GM19239 (cell line): ENCODE measurements at regions not wholly inside any gene's neighbourhood (a gene's known extent, or its start where the extent isn't known, plus 50 kb on each side); places are given as distances from the start of the nearest gene placed in this dataset.

Source experiments
- DNase-seq: peaks from one replicate; pipeline ENCODE4 v3.0.0; 2011; ENCODE audit warnings: low spot score; ENCODE audit not compliant: insufficient read length
- FAIRE-seq: peaks from 2 replicates; lab custom pipeline; 2011; peaks lifted over from hg19 to GRCh38; lab: Jason Lieb, UNC

DNA sequence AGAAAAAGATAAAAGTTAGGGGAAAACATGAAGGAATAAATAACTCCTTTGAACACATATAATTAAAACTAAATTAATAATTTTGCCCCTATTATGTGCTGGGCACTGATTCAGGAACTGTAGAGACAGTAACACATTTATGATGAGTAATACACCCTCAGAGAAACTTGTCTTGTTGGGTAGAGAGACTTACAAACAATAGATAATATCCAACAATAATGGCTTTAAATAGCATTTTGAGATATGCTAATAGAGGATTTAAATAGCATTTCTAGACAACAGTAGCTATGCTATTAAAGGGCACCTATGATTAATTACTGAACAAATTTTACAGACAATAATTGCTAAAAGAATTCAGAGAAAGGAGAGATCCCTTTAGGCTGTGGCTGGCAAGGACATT, 455.5 kb downstream of the NUF2 start:
- no peak for DNase-seq
- FAIRE-seq = no peak

DNA sequence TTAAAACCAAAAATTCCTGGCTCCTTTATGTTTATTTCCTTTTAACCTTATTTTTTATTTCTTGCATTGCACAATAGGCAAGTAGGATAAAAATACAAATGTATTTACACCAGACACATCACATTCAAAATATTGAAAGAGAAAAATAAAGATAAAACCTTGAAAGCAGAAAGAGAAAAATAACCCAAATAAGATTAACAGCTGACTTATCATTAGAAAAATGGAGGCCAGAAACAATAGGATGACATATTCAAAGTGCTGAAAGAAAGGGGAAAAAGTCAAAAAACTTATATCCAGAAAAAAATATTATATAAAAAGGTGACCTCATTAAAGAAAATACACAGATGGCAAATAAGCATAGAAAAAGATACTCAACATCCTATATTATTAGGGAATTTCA, 459.4 kb downstream of the NUF2 start:
- DNase-seq (no peak), FAIRE-seq (no peak)

DNA sequence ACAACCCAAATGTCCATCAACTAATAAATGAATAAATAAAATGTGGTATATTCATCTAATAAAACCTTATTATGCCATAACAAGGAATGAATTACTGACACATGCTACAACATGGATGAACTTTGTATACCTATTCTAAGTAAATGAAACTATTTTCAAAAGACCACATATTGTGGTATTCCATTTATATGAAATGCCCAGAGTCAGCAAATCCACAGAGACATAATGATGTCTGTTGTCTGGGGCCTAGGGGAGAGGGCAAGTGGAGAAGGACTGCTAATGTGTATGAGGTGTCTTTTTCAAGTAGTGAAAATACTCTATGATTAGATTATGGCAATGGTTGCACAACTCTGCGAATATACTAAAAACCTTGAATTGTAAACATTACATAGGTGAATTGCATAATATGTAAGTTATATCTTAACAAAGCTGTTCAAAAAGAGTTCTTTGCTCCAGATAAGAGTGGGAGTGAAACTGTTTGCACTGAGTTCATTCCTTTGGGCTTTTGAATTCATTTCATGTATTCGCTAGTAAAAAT, 464.2 kb downstream of the NUF2 start:
- no peak for FAIRE-seq
- DNase-seq = no peak

- FAIRE-seq (no peak), DNase-seq (no peak)
Observed at GRCh38 chr1:163789911-163790310, 468.2 kb downstream of the NUF2 start.

GRCh38 chr1:163794551-163794950, 472.8 kb downstream of the NUF2 start:
- DNase-seq = no peak
- no peak for FAIRE-seq

DNA sequence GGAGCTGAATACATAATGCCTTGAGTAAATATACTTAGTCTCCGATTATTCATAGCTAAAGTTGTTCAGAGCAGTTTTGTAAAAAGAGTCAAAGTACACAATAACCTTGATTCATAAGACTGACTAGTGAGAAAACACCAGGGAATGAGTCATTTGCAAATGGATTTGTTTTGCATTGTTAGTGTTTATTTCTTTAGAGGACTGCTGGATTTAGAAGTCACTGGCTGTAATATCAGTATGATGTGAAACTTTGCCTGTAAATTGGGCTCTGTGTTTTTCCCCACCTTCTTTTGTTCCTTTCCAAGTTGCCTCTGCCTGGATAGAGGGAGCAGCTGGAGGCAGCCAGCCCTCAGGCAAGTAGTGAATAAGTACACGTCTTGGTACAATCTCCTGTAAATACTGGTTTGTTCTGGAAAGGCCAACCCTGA, 474.7 kb downstream of the NUF2 start:
- DNase-seq = no peak
- FAIRE-seq = no peak

- FAIRE-seq = no peak
Observed at GRCh38 chr1:163797816-163798215, 476.1 kb downstream of the NUF2 start.

GRCh38 chr1:163799190-163799805, 477.5 kb downstream of the NUF2 start:
- DNase-seq (no peak), FAIRE-seq (no peak)

More at GRCh38 chr1:163797816-163798215, 476.1 kb downstream of the NUF2 start:
- no peak for DNase-seq

DNA sequence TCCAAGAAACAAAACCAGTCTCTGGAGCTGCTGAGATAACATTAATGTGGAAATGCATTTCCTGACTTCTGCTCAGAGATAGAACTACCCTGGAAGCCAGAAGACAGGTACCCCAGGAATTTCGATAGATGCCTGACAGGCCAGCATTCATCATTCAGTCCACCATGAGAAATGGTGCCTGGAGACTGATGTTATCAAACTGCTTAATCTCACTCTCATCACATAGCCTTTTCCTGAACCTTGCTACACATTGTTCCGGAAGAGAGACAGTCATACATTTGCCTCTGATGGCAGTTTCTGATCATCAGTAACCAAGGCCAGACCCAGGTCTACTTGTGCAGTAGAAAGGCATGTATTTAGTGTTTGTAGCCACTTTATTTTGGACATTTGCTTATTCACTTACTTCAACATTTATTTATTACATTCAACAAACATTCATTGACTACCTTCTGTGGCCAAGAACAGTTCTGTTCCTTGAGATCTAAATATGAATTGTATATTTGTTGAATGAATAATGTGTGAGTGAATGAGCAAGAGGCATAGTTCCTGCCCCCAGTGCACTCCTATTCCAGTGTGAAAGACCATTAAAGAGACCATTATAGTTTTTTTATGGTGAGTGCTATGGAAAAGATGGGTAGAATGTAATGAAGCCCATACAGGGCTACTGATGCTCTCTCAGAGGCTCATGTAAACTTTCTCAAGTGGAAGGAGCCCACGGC, 485.7 kb downstream of the NUF2 start:
- FAIRE-seq = no peak
- no peak for DNase-seq

DNA sequence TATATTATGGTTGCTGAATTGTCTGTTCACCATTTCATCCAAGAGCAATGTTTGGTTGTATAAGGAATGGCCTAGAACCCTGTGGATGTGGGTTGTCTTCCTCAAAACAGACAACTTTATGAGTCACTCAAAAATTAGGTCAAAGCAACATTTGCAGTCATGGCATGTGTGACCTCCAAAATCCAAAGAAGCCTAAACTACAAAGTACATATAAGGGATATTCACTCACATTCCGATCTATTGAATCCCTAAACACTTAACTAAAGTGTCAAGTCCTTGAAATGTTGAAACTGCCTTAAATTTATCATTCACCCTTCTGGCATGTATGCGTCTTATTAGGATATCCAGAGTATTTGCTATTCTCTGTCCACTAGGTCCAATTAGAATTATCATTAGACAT, 491.5 kb downstream of the NUF2 start:
- FAIRE-seq (no peak), DNase-seq (no peak)

DNA sequence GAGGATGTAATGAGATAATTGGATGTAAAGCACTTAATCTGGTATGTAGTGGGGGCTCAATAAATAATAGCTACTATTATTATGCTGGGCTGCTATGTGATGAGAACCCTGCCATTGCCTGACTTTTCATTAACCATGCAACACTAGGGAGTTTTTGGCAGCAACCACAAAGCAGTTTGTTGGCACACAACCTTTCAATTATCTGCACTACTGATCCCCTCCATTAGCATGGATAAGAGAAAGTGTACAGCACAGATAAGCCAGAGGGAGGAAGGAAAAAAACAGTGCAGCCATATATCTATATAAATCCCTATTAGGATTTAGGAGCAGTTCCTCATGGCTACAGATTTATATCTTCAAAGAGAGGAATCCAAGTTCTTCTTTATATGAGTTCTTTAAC, 498.5 kb downstream of the NUF2 start:
- FAIRE-seq (no peak), DNase-seq (no peak)

- DNase-seq (no peak), FAIRE-seq (no peak)
Observed at GRCh38 chr1:163820766-163821165, 499.0 kb downstream of the NUF2 start.

GRCh38 chr1:163821679-163822078, 499.9 kb downstream of the NUF2 start:
- DNase-seq = no peak
- FAIRE-seq = no peak

DNA sequence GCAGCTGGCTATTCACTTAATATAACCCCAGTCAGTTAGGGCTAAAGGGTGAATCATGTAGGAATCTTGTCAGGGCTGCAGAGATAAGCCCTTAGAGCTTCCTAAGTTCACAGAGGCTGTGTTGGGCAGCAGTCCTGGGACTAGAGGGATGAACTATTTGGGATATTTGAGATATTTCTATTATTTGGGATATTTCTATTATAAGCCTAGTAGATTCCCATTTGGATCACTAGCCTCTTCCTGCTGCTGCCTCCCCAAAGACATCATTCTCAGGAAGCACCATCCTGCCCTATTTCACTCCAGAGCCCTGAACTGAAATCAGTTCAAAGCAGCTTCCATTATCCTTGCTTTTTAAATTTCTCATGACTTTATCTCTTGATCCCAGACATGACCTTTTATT, 501.3 kb downstream of the NUF2 start:
- DNase-seq = no peak
- FAIRE-seq = no peak

DNA sequence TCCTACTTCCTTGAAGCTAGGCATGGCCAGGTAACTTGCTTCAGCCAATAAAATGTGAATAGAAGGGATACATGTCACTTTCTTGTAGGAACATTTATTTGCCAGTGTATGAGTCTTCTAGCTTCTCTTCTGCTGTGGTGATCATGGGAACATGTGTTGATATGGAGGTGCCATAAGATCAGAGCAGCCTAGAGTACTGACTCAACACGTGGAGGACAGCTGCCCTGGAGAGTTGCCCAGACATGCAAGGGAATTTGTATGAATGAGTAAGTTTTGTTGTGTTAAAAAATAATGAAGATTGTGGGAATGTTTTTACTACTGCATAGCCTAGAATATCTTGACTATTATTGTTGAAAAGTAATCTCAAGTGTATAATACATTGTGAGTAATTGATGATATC, 502.3 kb downstream of the NUF2 start:
- FAIRE-seq = no peak

DNA sequence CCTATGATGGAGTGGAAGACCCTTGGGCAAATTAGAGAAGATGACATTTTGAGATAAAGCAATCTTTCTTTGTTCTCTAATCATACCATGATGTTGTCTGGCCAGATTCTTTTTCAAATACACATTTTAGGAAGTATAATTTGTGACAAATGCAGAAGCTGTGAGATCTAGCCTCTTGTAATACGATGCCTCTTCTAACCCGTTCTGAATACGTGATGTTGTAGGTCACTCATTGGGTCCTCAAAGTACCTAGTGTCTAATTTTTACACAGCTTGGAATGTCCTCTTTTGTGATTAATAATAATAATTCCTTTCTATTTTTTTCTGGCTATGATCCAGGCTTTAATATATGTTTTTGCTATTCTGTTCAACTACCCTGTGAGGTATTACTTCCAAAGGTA, 502.7 kb downstream of the NUF2 start:
- DNase-seq = no peak
- no peak for FAIRE-seq

More for the DNA sequence above, 502.3 kb downstream of the NUF2 start:
- DNase-seq = no peak

DNA sequence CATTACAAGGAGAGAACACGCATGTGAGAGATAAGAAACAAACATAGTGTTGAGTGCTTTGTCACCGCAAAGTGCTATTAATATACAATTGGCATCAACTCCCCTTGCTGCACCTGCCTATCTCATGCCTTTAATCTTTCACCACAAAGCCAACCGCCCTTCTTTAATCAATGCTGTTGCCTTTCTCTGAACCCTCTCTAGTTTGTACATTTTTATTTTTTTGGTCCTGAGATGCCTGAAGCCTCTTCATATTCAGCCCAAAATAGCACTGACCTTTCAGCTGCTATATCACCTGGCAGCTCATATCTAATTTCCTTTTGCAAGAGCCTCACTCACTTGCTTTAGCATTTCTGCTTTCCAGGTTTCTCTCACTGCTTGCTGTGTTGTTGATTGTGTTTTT, 504.7 kb downstream of the NUF2 start:
- DNase-seq = no peak
- FAIRE-seq = no peak

DNA sequence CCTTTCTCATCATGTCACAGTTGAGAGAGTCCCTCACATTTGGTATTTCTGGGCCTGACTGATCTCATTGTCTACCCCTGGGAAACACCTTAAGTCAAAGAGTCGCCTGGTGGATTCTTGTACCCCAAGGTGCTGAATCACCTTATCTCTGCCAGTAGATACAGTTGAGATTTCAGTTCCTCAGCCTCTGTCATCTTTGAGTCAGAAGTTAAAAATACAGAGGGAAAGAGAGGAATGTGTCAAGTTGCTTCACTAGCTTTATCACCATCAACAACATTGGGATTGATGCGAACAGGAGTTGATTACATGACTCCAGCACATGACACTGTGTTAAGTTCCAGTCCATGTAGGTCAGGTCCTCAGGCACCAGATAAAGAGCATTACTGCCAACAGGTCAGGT, 513.0 kb downstream of the NUF2 start:
- no peak for FAIRE-seq

GRCh38 chr1:163836481-163836880, 514.7 kb downstream of the NUF2 start:
- FAIRE-seq (no peak), DNase-seq (no peak)

More for the DNA sequence above, 513.0 kb downstream of the NUF2 start:
- DNase-seq = no peak

DNA sequence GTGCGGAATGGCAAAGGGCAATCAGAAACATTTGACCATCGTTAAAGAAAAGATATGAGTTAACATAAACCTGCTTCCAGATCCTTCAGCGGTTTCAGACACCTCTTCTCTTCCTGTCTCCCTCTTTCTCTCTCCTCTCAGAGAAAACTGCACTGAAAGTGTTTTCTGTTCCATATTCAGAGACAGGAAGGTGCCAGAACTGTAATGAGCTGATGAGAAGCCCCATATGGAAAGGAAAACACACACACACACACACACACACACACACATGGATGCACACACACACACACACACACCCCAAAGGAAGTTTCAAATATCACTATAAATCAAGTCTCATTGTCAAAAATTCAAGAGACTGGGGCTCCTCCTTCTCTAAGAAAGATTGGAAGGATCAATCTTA, 515.5 kb downstream of the NUF2 start:
- DNase-seq (no peak), FAIRE-seq (no peak)

DNA sequence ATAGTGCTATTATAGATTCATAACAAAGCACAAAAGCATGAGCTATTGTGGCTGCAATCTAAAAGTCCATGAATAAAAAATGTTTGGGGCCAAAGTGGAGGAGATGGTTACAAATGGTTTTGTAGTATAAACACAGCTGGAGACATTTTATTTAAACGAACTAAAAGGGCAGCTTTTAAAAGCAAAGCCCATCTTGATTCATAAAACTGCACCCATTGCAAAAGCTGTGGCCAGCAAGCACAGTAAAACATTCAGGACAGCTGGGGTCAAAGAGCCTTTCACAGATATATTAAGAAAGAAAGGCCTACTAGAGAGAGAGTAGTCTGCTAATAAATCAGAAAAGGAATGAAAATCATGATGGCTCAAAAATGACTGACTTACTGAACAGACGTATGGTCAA, 520.8 kb downstream of the NUF2 start:
- FAIRE-seq (no peak), DNase-seq (no peak)

DNA sequence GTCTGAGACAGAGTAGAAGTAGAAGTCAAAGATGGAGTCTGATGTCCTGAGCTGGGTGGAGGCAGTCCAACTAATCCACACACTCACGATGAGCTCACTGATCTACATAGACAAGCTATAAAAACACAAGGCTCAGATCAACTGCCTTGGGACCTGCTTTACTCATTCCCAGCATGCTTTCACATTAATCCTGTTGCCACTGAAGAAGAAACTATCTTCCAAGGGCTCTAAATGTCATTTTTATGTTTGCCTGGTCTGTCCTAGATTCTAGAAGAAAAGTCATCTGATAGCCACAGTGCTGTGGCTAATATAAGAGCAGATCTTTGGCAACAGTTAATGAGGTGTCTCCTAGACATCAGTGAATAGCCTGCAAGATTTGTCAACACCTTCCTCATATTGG, 522.7 kb downstream of the NUF2 start:
- DNase-seq = no peak
- no peak for FAIRE-seq
